K562 (cell line): ENCODE measurements at regions not wholly inside any gene's neighbourhood (a gene's known extent, or its start where the extent isn't known, plus 50 kb on each side); places are given as distances from the start of the nearest gene placed in this dataset.

Experiments
- ATF1 ChIP-seq, 2 experiments: fragments of 450-650 bp in 1 of 2; IDR thresholded peaks; 2 replicates each; pipeline ENCODE4 v1.6.1; 2016; ENCODE audit warnings: missing compliant biosample characterization in 1 of 2, missing genetic modification characterization in 1 of 2
- CBX2 ChIP-seq: fragments of 200-600 bp; sonication (generic); IDR thresholded peaks from one replicate; pipeline ENCODE4 v1.6.1; 2012; ENCODE audit warnings: mild to moderate bottlenecking, low read length, inconsistent platforms; ENCODE audit not compliant: insufficient read depth, poor library complexity, severe bottlenecking
- CHD2 ChIP-seq: IDR thresholded peaks from 2 replicates; pipeline ENCODE4 v1.6.1; 2011; ENCODE audit warnings: low read depth, low read length
- ELF4 ChIP-seq: fragments of 450-650 bp; formaldehyde crosslinking; IDR thresholded peaks from 2 replicates; pipeline ENCODE4 v1.4.0; 2022; ENCODE audit warnings: missing genetic modification characterization
- HMG20A ChIP-seq: fragments of 450-650 bp; formaldehyde crosslinking; conservative IDR thresholded peaks from 2 replicates; pipeline ENCODE4 v1.4.0; 2020; ENCODE audit warnings: mild to moderate bottlenecking, mixed read lengths
- MYC ChIP-seq, 2 experiments: fragments of 250-450 bp in 1 of 2; sonication (Bioruptor Pico) in 1 of 2; IDR thresholded peaks; 2 replicates each; pipeline versions ENCODE4 v1.5.1 to v1.6.1; 2012 to 2021; ENCODE audit warnings: low read depth in 2 of 2, borderline replicate concordance in 1 of 2, improper control_type of control experiment in 1 of 2, low read length in 1 of 2, mild to moderate bottlenecking in 1 of 2, moderate library complexity in 1 of 2
- THRA ChIP-seq: fragments of 450-650 bp; IDR thresholded peaks from 2 replicates; pipeline ENCODE4 v1.6.1; 2017; ENCODE audit warnings: mild to moderate bottlenecking, moderate library complexity

GRCh38 chr6:92147246-92147645 lies 1272.1 kb downstream of the EPHA7 start:
- no peak for TF ChIP-seq ELF4 (CRISPR knock-in tag)
- TF ChIP-seq CHD2 = no peak
- no peak for TF ChIP-seq ATF1 (CRISPR knock-in tag; IDR thresholded peaks at IDR 0.05)
- TF ChIP-seq ATF1 (tag; IDR thresholded peaks at IDR 0.05) = no peak
- TF ChIP-seq MYC (IDR thresholded peaks at IDR 0.05; ENCODE audit: low read depth, low read length) = no peak
- TF ChIP-seq MYC (CRISPR knock-in tag; IDR thresholded peaks at IDR 0.05; ENCODE audit: borderline replicate concordance, low read depth) = no peak
- no peak for TF ChIP-seq CBX2
- no peak for TF ChIP-seq THRA
- TF ChIP-seq HMG20A (CRISPR knock-in tag) = no peak
